ENCODE measurements at regions not wholly inside any gene's neighbourhood (a gene's known extent, or its start where the extent isn't known, plus 50 kb on each side); places are given as distances from the start of the nearest gene placed in this dataset.

DNA sequence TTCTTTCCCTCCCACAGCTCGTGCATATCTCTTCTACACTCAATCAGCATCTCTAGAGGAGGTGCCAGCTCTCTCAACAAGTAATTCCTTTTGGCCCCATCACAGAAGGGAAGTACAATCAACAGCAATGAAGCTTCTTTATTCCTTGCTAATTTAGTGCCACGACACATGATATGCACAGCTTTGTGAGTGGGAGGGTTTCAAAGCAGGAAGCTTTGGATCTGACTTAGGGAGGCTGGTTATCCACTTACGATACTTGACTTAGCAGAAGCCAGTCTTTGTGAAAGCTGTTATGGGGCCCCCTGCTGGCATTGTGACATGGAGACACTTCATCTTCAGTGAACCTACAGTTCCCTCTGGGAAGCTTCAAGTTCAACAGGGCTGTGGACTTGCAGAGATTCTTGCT is 81.0 kb downstream of the TMEM100 start:
- Mint-ChIP-seq H3K27ac (no peak overlapping the region), H3K4me3 (no peak overlapping the region), H3K36me3 (ENCODE audit: low read depth) (no peaks in the 10 kb centered on the region), H3K4me1 (ENCODE audit: low read depth) (no peaks in the 10 kb centered on the region), H3K27me3 (peaks cover 17% of the 10 kb centered on the region), H3K9me3 (no peaks in the 10 kb centered on the region)
- intact Hi-C loops (cut with DNase I, micrococcal nuclease), result loop anchor here in 1 of 2 experiments (5.0 kb wide), 1 partner anchor 114 kb away; no protein-coding TSS in a partner anchor
- CTCF ChIA-PET, result interaction anchor here (1.3 kb wide), 1 partner anchor 115 kb away, joined by 5 read pairs; no protein-coding TSS in a partner anchor
- H3K4me1 ChIP-seq (ENCODE audit: insufficient read depth, low read length), result peaks cover 3% of the 10 kb centered on the region
- TF ChIP-seq, protein P1, sequence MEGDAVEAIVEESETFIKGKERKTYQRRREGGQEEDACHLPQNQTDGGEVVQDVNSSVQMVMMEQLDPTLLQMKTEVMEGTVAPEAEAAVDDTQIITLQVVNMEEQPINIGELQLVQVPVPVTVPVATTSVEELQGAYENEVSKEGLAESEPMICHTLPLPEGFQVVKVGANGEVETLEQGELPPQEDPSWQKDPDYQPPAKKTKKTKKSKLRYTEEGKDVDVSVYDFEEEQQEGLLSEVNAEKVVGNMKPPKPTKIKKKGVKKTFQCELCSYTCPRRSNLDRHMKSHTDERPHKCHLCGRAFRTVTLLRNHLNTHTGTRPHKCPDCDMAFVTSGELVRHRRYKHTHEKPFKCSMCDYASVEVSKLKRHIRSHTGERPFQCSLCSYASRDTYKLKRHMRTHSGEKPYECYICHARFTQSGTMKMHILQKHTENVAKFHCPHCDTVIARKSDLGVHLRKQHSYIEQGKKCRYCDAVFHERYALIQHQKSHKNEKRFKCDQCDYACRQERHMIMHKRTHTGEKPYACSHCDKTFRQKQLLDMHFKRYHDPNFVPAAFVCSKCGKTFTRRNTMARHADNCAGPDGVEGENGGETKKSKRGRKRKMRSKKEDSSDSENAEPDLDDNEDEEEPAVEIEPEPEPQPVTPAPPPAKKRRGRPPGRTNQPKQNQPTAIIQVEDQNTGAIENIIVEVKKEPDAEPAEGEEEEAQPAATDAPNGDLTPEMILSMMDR (IDR thresholded peaks at IDR 0.05), result peak; percentile 35
- POLR2A ChIA-PET, result no interaction called here
- peaks cover 0 to 6% of the 10 kb centered on the region in 2 experiments for H3K27me3 ChIP-seq (ENCODE audit: control insufficient read depth in 1 of 2, insufficient read depth in 2 of 2, low read length in 2 of 2)
- no peak overlapping the region for H3K27ac ChIP-seq (ENCODE audit: low read depth in 1 of 2, low read length in 2 of 2)
- no peak overlapping the region for H3K4me3 ChIP-seq (ENCODE audit: low read length)
- ATAC-seq (ENCODE audit: poor library complexity) (no peak), DNase-seq (peak in 10 of 14 experiments; percentile 1 to 54 (median 22))
- no peaks in the 10 kb centered on the region for H3K9me3 ChIP-seq (ENCODE audit: control insufficient read depth in 1 of 2, insufficient read depth in 1 of 2, low read length in 2 of 2)
- no peaks in the 10 kb centered on the region for H3K36me3 ChIP-seq (ENCODE audit: insufficient read depth, low read length)

DNA sequence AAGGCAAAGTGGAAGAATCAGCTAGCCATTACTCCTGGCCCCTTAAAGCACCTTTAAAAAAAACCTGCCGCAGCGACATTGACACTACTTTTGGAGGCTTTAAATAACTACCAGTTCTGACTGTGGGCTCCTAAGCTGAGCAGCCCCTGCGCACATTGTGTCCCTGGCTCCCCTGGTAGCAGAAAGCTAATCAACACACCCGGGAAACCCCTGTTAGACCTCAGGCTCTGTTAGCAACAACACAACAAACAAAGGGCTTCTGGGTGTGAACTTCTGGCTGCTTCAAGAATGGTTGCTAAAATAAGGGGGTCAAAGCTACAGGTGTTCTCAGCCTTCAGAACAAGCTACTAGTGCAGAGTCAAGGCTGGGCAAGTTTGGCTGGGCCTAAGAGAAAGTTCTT is 83.6 kb downstream of the TMEM100 start:
- Mint-ChIP-seq H3K27me3 (peaks cover 20% of the 10 kb centered on the region), H3K9me3 (no peaks in the 10 kb centered on the region), H3K4me3 (no peak overlapping the region), H3K4me1 (ENCODE audit: low read depth) (no peaks in the 10 kb centered on the region), H3K36me3 (ENCODE audit: low read depth) (no peaks in the 10 kb centered on the region), H3K27ac (no peak overlapping the region)
- H3K27ac ChIP-seq (ENCODE audit: low read depth in 1 of 2, low read length in 2 of 2), result no peak overlapping the region
- CTCF ChIA-PET, result no interaction called here
- H3K9me3 ChIP-seq (ENCODE audit: control insufficient read depth in 1 of 2, insufficient read depth in 1 of 2, low read length in 2 of 2), result no peaks in the 10 kb centered on the region
- ATAC-seq (ENCODE audit: poor library complexity) (no peak), DNase-seq (no peak)
- POLR2A ChIA-PET, result no interaction called here
- peaks cover 3% of the 10 kb centered on the region for H3K4me1 ChIP-seq (ENCODE audit: insufficient read depth, low read length)
- TF ChIP-seq, protein P1 (IDR thresholded peaks at IDR 0.05), result no peak
- no peaks in the 10 kb centered on the region for H3K36me3 ChIP-seq (ENCODE audit: insufficient read depth, low read length)
- H3K4me3 ChIP-seq (ENCODE audit: low read length), result no peak overlapping the region
- intact Hi-C loops (cut with DNase I, micrococcal nuclease), result loop anchor here in 1 of 2 experiments (10.0 kb wide), 2 partner anchors 46 to 64 kb away; no protein-coding TSS in a partner anchor
- peaks cover 0 to 6% of the 10 kb centered on the region in 2 experiments for H3K27me3 ChIP-seq (ENCODE audit: control insufficient read depth in 1 of 2, insufficient read depth in 2 of 2, low read length in 2 of 2)

DNA sequence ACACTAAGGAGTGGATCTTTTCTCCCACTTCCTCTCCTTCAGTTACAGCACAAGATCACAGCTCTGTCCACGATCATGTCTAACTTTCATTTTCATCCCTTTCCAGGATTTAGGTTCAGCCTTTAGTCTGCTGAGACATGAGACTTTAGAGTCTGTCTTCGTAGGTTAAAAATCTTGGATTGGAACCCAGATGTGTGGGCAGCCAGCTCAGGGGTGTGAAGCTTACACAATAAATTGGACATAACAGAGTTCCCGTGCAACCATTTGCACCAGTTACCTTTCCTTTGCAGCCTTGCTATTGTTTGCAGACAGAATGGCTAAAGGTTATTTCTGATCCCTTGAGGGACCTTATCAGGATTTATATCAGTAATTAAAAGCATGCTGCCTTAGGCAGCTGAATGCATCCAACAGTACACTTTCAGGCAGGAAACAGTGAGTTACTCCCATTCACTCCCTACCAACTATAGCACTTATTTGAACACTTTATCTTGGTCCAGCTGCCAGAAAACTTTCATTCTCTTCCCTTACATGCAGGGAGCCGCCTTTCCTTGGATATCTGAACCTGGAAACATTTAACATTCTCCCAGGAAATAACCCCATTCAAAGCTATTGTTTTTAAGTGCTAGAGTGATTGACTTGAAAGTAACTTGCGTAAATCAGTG is 87.3 kb downstream of the TMEM100 start:
- no peaks in the 10 kb centered on the region for H3K36me3 ChIP-seq (ENCODE audit: insufficient read depth, low read length)
- no peaks in the 10 kb centered on the region for H3K9me3 ChIP-seq (ENCODE audit: control insufficient read depth in 1 of 2, insufficient read depth in 1 of 2, low read length in 2 of 2)
- H3K4me1 ChIP-seq (ENCODE audit: insufficient read depth, low read length), result no peaks in the 10 kb centered on the region
- H3K27me3 ChIP-seq (ENCODE audit: control insufficient read depth in 1 of 2, insufficient read depth in 2 of 2, low read length in 2 of 2), result peaks cover 0 to 6% of the 10 kb centered on the region in 2 experiments
- H3K4me3 Mint-ChIP-seq, result no peak overlapping the region
- ChIA-PET POLR2A (no interaction called here), CTCF (no interaction called here)
- H3K27ac ChIP-seq (ENCODE audit: low read depth in 1 of 2, low read length in 2 of 2), result no peak overlapping the region
- no peak overlapping the region for H3K27ac Mint-ChIP-seq
- H3K4me1 Mint-ChIP-seq (ENCODE audit: low read depth), result no peaks in the 10 kb centered on the region
- H3K4me3 ChIP-seq (ENCODE audit: low read length), result no peak overlapping the region
- H3K9me3 Mint-ChIP-seq, result no peaks in the 10 kb centered on the region
- H3K27me3 Mint-ChIP-seq, result peaks cover 20% of the 10 kb centered on the region
- H3K36me3 Mint-ChIP-seq (ENCODE audit: low read depth), result no peaks in the 10 kb centered on the region
- no peak for ATAC-seq (ENCODE audit: poor library complexity)
- intact Hi-C loops (cut with DNase I, micrococcal nuclease), result loop anchor here in 1 of 2 experiments (10.0 kb wide), 2 partner anchors 49 to 61 kb away; no protein-coding TSS in a partner anchor
- TF ChIP-seq, protein P1 (IDR thresholded peaks at IDR 0.05), result no peak
- DNase-seq, result no peak
